ENCODE measurements at regions not wholly inside any gene's neighbourhood (a gene's known extent, or its start where the extent isn't known, plus 50 kb on each side); places are given as distances from the start of the nearest gene placed in this dataset.
"Not testable (repeated sequence)": the region's sequence is repeated elsewhere in the genome, so short reads cannot be mapped to it uniquely, and the experiment has no call there.

DNA sequence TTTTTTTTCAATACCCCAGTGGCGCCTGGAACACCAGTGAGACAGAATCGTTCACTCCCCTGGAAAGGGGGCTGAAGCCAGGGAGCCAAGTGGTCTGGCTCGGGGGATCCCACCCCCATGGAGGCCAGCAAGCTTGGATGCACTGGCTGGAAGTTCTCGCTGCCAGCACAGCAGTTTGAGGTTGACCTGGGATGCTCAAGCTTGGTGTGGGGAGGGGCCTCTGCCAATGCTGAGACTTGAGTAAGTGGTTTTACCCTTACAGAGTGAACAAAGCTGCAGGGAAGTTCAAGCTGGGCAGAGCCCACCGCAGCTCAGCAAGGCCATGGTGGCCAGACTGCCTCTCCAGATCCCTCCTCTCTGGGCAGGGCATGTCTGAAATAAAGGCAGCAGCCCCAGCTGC, 276.2 kb upstream of the CNTN6 start:
- DNase-seq (ENCODE audit: low read depth in 2 of 2): no peak

- DNase-seq (ENCODE audit: low read depth in 2 of 2): no peak
These were observed 258.1 kb upstream of the CNTN6 start for GRCh38 chr3:834679-835078.

GRCh38 chr3:835096-835495, 257.7 kb upstream of the CNTN6 start:
- DNase-seq (ENCODE audit: low read depth in 2 of 2): no peak

DNA sequence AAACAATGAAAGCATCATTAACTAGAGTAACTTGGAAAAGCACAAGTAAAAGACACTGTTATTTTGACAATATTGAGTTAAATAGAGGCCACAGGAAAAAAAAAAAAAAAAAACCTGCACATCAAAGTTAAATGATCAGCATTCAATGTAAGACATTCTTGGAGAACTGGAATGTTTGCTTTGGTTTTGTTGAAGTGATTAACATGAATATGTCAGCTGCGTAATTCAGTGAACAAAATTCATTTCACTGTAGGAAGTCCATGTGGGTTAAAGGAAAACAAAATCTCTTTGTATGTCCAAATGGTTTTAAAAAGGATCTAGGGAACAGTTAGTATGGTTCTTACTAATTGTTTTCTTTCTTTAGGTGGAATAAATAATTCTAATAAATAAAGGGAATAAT, 252.8 kb upstream of the CNTN6 start:
- DNase-seq (ENCODE audit: low read depth in 2 of 2): no peak

GRCh38 chr3:851098-851790, 241.6 kb upstream of the CNTN6 start:
- DNase-seq (ENCODE audit: low read depth in 2 of 2): no peak

- no peak for DNase-seq (ENCODE audit: low read depth in 2 of 2)
These were observed 240.8 kb upstream of the CNTN6 start for GRCh38 chr3:852033-852432.

DNA sequence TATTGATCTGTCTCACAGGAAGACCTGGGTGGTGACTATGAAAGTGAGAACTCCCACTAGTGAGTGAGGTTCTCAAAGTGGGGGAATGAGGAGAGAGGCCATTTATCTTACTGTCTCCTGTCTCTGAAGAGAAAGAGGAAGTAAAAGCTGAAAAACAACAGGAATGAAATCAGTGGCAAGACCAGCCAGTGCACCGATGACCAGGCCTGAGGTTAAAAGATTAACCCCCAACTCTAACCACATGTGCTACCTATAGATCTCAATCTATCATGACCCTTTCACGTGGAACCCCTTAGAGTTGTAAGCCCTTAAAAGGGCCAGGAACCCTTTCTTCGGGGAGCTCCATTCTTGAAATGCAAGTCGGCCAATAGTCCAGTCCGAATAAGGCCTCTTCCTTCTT, 239.3 kb upstream of the CNTN6 start:
- DNase-seq (ENCODE audit: low read depth in 2 of 2): no peak

GRCh38 chr3:859135-859534, 233.7 kb upstream of the CNTN6 start:
- no peak for DNase-seq (ENCODE audit: low read depth in 2 of 2)

GRCh38 chr3:861721-862120, 231.1 kb upstream of the CNTN6 start:
- DNase-seq (ENCODE audit: low read depth in 2 of 2): no peak

DNA sequence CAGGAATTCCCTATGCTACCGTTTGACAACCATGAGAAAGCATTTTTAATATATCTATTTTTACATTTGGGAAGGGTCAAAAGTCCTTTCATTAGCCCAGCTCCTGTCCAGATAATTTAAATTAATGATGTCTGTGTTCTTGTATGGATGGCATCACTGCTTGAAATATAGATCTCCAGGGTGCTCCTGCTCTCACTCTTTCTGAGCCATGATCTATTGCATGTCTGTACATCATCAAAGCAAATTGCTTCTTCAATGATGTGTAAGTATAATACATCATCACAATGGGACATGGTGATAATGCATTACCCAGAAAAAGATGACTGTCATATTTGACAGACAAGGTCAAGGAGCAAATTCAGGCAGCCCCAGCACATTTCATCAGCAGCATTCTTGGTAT, 223.6 kb upstream of the CNTN6 start:
- DNase-seq (ENCODE audit: low read depth in 2 of 2): no peak

DNA sequence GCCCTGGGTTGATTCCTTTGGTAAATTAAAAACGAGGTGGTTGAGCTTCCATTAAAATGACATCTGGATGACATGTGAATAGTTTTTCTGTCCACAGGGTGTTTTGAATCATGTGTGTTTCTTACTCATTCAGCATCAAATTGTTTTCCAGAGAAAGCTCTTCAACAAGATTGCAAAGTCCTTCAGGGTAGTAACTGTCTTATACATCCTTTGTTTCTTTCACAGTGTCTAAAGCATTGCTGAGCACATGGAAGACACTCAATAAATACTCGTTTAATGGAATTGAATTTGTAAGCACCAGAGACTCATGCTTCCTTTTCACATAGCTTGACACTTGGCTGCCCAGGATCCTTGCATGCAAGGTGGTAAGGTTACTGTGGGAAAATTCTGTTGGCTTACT, 223.1 kb upstream of the CNTN6 start:
- DNase-seq (ENCODE audit: low read depth in 2 of 2): no peak

GRCh38 chr3:871651-872050, 221.2 kb upstream of the CNTN6 start:
- no peak for DNase-seq (ENCODE audit: low read depth in 2 of 2)

- no peak for DNase-seq (ENCODE audit: low read depth in 2 of 2)
These were observed 215.8 kb upstream of the CNTN6 start for GRCh38 chr3:877001-877400.

DNA sequence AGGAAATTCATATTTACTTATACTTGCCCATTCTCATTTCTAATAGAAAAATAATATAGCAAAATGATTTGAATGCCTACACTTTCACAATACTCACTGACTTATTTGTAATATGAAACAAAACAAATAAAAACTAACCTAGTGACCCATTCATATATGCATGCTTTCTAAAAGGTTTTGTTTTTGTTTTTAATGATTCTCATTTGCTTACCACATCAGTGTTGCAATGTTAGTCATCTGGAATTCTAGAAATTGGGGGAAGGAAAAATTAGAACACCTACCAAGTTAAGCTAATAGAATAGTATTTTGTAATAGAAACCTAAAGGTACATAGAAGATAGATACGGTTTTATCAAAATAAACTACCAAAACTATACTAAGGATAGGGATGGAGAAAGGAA, 214.1 kb upstream of the CNTN6 start:
- no peak for DNase-seq (ENCODE audit: low read depth in 2 of 2)

- no peak for DNase-seq (ENCODE audit: low read depth in 2 of 2)
These were observed 212.5 kb upstream of the CNTN6 start for GRCh38 chr3:880371-880770.

GRCh38 chr3:882533-882932, 210.3 kb upstream of the CNTN6 start:
- DNase-seq (ENCODE audit: low read depth in 2 of 2): no peak

GRCh38 chr3:901953-902778, 190.7 kb upstream of the CNTN6 start:
- no peak for DNase-seq (ENCODE audit: low read depth in 2 of 2)

- no peak for DNase-seq (ENCODE audit: low read depth in 2 of 2)
These were observed 187.6 kb upstream of the CNTN6 start for GRCh38 chr3:905217-905616.

- DNase-seq (ENCODE audit: low read depth in 2 of 2): no peak
These were observed 186.1 kb upstream of the CNTN6 start for GRCh38 chr3:906739-907138.

- no peak for DNase-seq (ENCODE audit: low read depth in 2 of 2)
These were observed 184.0 kb upstream of the CNTN6 start for GRCh38 chr3:908839-909238.

- DNase-seq (ENCODE audit: low read depth in 2 of 2): not testable (repeated sequence)
These were observed 180.1 kb upstream of the CNTN6 start for GRCh38 chr3:912717-913116.

- DNase-seq (ENCODE audit: low read depth in 2 of 2): no peak
These were observed 169.5 kb upstream of the CNTN6 start for GRCh38 chr3:923161-923910.

- no peak for DNase-seq (ENCODE audit: low read depth in 2 of 2)
These were observed 162.0 kb upstream of the CNTN6 start for GRCh38 chr3:930866-931265.
